RWPE2 (cell line): ENCODE measurements at regions not wholly inside any gene's neighbourhood (a gene's known extent, or its start where the extent isn't known, plus 50 kb on each side); places are given as distances from the start of the nearest gene placed in this dataset.

Experiments
- ATAC-seq: fragments of 200-7000 bp; cut with Tn5 transposase; 3 replicates; pipeline ENCODE4 v1.9.1; 2021; ENCODE audit warnings: low read depth
- DNase-seq: peaks from one replicate; pipeline ENCODE4 v3.0.0-alpha.2; 2020; ENCODE audit warnings: low spot score
- H3K27ac ChIP-seq: fragments of 450-650 bp; 2 replicates; pipeline ENCODE4 v1.5.1; 2017; ENCODE audit warnings: mild to moderate bottlenecking; ENCODE audit not compliant: poor library complexity, severe bottlenecking
- H3K27me3 ChIP-seq: fragments of 250-450 bp; sonication (Bioruptor Pico); 2 replicates; pipeline ENCODE4 v1.5.1; 2021; ENCODE audit warnings: mild to moderate bottlenecking, moderate library complexity; ENCODE audit not compliant: insufficient read depth, poor library complexity, severe bottlenecking
- H3K36me3 ChIP-seq: fragments of 250-450 bp; sonication (Bioruptor Pico); 2 replicates; pipeline ENCODE4 v1.5.1; 2020; ENCODE audit warnings: low read depth, mild to moderate bottlenecking, moderate library complexity
- H3K4me1 ChIP-seq: fragments of 250-450 bp; sonication (Bioruptor Pico); 2 replicates; pipeline ENCODE4 v1.5.1; 2021; ENCODE audit warnings: mild to moderate bottlenecking, moderate library complexity; ENCODE audit not compliant: insufficient read depth, poor library complexity, severe bottlenecking
- H3K4me3 ChIP-seq: fragments of 250-450 bp; sonication (Bioruptor Pico); 2 replicates; pipeline ENCODE4 v1.5.1; 2021; ENCODE audit warnings: mild to moderate bottlenecking, moderate library complexity; ENCODE audit not compliant: severe bottlenecking
- H3K9me3 ChIP-seq: fragments of 250-450 bp; sonication (Bioruptor Pico); 2 replicates; pipeline ENCODE4 v1.5.1; 2021; ENCODE audit warnings: mild to moderate bottlenecking, moderate library complexity; ENCODE audit not compliant: severe bottlenecking
- TF ChIP-seq, protein P1 (sequence below): fragments of 450-650 bp; IDR thresholded peaks from one replicate; pipeline ENCODE4 v1.5.1; 2017; ENCODE audit warnings: mild to moderate bottlenecking, moderate library complexity; ENCODE audit not compliant: poor library complexity, severe bottlenecking

DNA sequence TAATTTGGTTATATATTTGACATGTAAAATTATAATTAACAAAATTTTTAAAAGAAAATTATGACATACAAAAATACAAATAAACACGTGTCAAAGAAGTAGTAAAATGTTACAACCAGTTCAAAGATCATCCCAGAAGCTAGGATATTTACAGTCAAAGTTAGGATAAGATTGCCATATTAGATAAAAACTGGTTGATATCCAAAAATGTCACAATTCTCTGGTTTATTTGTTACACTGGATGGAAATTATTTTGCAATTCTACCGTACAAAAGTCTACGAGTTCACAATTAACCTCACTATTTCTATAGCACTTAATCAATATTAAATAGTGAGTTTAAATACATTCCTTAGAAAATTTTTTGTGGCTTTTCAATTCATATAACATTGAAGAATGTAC, 673.8 kb downstream of the GBE1 start:
- no peaks in the 10 kb centered on the region for H3K9me3 ChIP-seq
- H3K4me1 ChIP-seq = no peaks in the 10 kb centered on the region
- H3K4me3 ChIP-seq = no peak overlapping the region
- no peaks in the 10 kb centered on the region for H3K27me3 ChIP-seq
- H3K27ac ChIP-seq = no peak overlapping the region
- TF ChIP-seq, protein P1, sequence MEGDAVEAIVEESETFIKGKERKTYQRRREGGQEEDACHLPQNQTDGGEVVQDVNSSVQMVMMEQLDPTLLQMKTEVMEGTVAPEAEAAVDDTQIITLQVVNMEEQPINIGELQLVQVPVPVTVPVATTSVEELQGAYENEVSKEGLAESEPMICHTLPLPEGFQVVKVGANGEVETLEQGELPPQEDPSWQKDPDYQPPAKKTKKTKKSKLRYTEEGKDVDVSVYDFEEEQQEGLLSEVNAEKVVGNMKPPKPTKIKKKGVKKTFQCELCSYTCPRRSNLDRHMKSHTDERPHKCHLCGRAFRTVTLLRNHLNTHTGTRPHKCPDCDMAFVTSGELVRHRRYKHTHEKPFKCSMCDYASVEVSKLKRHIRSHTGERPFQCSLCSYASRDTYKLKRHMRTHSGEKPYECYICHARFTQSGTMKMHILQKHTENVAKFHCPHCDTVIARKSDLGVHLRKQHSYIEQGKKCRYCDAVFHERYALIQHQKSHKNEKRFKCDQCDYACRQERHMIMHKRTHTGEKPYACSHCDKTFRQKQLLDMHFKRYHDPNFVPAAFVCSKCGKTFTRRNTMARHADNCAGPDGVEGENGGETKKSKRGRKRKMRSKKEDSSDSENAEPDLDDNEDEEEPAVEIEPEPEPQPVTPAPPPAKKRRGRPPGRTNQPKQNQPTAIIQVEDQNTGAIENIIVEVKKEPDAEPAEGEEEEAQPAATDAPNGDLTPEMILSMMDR = no peak
- no peaks in the 10 kb centered on the region for H3K36me3 ChIP-seq
- no peak for DNase-seq
- no peak for ATAC-seq

DNA sequence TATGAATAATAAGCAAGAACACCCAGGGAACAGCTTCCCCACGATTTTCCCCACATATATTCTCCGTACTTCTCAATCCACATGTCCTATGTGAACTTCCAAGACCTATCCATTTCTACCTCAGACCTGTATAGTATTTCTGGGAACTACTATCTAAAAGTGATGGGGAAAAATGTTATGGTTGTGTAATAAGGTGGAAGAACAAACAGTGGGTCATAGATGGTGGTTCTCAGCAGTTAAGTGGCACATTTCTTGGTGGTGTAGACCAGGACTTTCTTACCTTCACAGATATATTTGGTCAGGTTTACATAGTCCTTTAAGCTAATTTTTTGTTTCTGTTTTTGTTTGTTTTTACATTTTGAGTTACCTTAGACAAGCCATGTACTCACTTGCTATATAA, 675.1 kb downstream of the GBE1 start:
- Histone ChIP-seq H3K27ac (no peak overlapping the region), H3K36me3 (no peaks in the 10 kb centered on the region), H3K9me3 (no peaks in the 10 kb centered on the region), H3K27me3 (no peaks in the 10 kb centered on the region), H3K4me1 (no peaks in the 10 kb centered on the region), H3K4me3 (no peak overlapping the region)
- DNase-seq = no peak
- TF ChIP-seq, protein P1 = no peak
- no peak for ATAC-seq

DNA sequence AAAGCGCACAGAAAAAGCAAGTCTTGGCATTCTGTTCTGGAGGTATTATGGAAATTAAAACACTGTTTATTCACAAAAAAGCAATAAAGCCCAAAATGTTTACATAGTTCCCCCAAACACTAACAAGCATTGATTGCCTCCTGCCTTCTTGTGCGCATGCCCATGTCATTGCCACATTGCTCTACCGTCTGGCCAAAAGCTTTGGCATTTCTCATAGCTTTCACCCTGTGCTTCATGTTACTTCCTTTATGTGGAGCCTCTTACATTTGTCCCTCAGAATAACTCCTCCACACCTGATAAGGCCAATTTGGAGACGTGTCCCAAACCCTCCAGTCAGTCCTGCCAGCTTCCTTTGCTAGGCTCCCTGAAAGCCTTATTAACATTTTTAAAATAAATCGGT, 680.8 kb downstream of the GBE1 start:
- no peak for DNase-seq
- ATAC-seq = no peak
- TF ChIP-seq, protein P1 = no peak
- Histone ChIP-seq H3K27me3 (no peaks in the 10 kb centered on the region), H3K4me3 (no peak overlapping the region), H3K9me3 (no peaks in the 10 kb centered on the region), H3K4me1 (no peaks in the 10 kb centered on the region), H3K36me3 (no peaks in the 10 kb centered on the region), H3K27ac (no peak overlapping the region)

DNA sequence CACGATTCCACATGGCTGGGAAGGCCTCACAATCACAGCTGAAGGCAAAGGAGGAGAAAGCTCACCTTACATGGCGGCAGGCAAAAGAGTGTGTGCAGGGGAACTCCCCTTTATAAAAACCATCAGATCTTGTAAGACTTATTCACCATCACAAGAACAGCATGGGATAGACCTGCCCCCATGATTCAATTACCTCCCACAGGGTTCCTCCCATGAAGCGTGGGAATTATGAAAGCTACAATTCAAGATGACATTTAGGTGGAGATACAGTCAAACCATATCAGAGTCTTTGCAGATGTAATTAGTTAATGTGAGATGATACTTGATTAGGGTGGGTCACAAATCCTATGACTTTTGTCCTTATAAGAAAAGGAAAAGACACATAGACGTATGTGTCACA, 688.9 kb downstream of the GBE1 start:
- Histone ChIP-seq H3K27me3 (no peaks in the 10 kb centered on the region), H3K36me3 (no peaks in the 10 kb centered on the region), H3K4me1 (no peaks in the 10 kb centered on the region), H3K4me3 (no peak overlapping the region), H3K27ac (no peak overlapping the region), H3K9me3 (no peaks in the 10 kb centered on the region)
- DNase-seq (no peak), ATAC-seq (no peak)
- TF ChIP-seq, protein P1 = no peak

DNA sequence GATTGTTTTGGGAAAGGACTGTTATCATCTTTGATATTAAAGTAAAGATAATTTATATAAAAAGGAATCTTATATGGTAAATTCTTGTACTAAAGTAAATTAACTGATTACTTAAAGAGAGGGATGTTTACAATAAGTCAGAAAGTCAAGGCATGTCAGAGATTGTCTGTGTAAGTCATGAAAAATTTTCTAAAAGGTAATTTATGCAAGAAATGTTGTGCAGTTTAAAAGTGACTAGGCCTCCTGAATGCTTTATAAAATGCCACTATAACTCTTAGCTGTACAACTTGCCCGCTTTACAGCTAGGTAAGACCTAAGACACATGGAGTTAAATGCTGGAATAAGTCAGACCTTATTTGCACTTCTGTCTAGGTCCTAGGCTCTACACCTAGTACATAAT, 692.9 kb downstream of the GBE1 start:
- ATAC-seq (no peak), DNase-seq (no peak)
- Histone ChIP-seq H3K9me3 (no peaks in the 10 kb centered on the region), H3K4me3 (no peak overlapping the region), H3K4me1 (no peaks in the 10 kb centered on the region), H3K36me3 (no peaks in the 10 kb centered on the region), H3K27ac (no peak overlapping the region), H3K27me3 (no peaks in the 10 kb centered on the region)
- TF ChIP-seq, protein P1 = no peak
